GM18873 (cell line): ENCODE measurements at regions not wholly inside any gene's neighbourhood (a gene's known extent, or its start where the extent isn't known, plus 50 kb on each side); places are given as distances from the start of the nearest gene placed in this dataset.

Experiments used
- ATAC-seq: cut with Tn5 transposase; IDR thresholded peaks from one replicate; pipeline ENCODE4 v1.9.1; 2021; ENCODE audit warnings: mild to moderate bottlenecking, moderate library complexity, moderate number of reproducible peaks; ENCODE audit not compliant: unreplicated experiment, low FRiP score

GRCh38 chr3:56903231-56903782 lies 101.6 kb upstream of the ARHGEF3 start:
- ATAC-seq: no peak

GRCh38 chr3:56902468-56903160 lies 100.9 kb upstream of the ARHGEF3 start:
- ATAC-seq: no peak

GRCh38 chr3:56900801-56901200 lies 99.1 kb upstream of the ARHGEF3 start:
- no peak for ATAC-seq

GRCh38 chr3:56899851-56900250 lies 98.1 kb upstream of the ARHGEF3 start:
- ATAC-seq: no peak

- no peak for ATAC-seq
Observed at GRCh38 chr3:56899078-56899477, 97.3 kb upstream of the ARHGEF3 start.

GRCh38 chr3:56896357-56896756 lies 94.6 kb upstream of the ARHGEF3 start:
- no peak for ATAC-seq

GRCh38 chr3:56894881-56895431 lies 93.2 kb upstream of the ARHGEF3 start:
- no peak for ATAC-seq

GRCh38 chr3:56890448-56891091 lies 88.8 kb upstream of the ARHGEF3 start:
- ATAC-seq: no peak

- ATAC-seq: no peak
Observed at GRCh38 chr3:56889131-56889530, 87.4 kb upstream of the ARHGEF3 start.

GRCh38 chr3:56887402-56888025 lies 85.8 kb upstream of the ARHGEF3 start:
- no peak for ATAC-seq

GRCh38 chr3:56886314-56886713 lies 84.6 kb upstream of the ARHGEF3 start:
- ATAC-seq: no peak

GRCh38 chr3:56885879-56886278 lies 84.1 kb upstream of the ARHGEF3 start:
- no peak for ATAC-seq

- no peak for ATAC-seq
Observed at GRCh38 chr3:56885453-56885852, 83.7 kb upstream of the ARHGEF3 start.

- ATAC-seq: no peak
Observed at GRCh38 chr3:56884387-56884786, 82.6 kb upstream of the ARHGEF3 start.

- no peak for ATAC-seq
Observed at GRCh38 chr3:56883828-56884227, 82.1 kb upstream of the ARHGEF3 start.

GRCh38 chr3:56882896-56883295 lies 81.1 kb upstream of the ARHGEF3 start:
- no peak for ATAC-seq

- ATAC-seq: no peak
Observed at GRCh38 chr3:56881841-56882240, 80.1 kb upstream of the ARHGEF3 start.

- no peak for ATAC-seq
Observed at GRCh38 chr3:56880720-56881575, 79.2 kb upstream of the ARHGEF3 start.

GRCh38 chr3:56879436-56880215 lies 77.9 kb upstream of the ARHGEF3 start:
- no peak for ATAC-seq

GRCh38 chr3:56878074-56878473 lies 76.3 kb upstream of the ARHGEF3 start:
- ATAC-seq: no peak
